HG02759 (cell line): ENCODE measurements at regions not wholly inside any gene's neighbourhood (a gene's known extent, or its start where the extent isn't known, plus 50 kb on each side); places are given as distances from the start of the nearest gene placed in this dataset.
"Not testable (repeated sequence)": the region's sequence is repeated elsewhere in the genome, so short reads cannot be mapped to it uniquely, and the experiment has no call there.

ENCODE experiments used
- ATAC-seq: cut with Tn5 transposase; IDR thresholded peaks from one replicate; pipeline ENCODE4 v1.9.1; 2021; ENCODE audit warnings: mild to moderate bottlenecking, moderate library complexity; ENCODE audit not compliant: unreplicated experiment

- ATAC-seq, result no peak
These were observed 415.1 kb upstream of the MAP2 start for GRCh38 chr2:209008636-209009287.

GRCh38 chr2:209018633-209019032, 405.2 kb upstream of the MAP2 start:
- not testable (repeated sequence) for ATAC-seq

DNA sequence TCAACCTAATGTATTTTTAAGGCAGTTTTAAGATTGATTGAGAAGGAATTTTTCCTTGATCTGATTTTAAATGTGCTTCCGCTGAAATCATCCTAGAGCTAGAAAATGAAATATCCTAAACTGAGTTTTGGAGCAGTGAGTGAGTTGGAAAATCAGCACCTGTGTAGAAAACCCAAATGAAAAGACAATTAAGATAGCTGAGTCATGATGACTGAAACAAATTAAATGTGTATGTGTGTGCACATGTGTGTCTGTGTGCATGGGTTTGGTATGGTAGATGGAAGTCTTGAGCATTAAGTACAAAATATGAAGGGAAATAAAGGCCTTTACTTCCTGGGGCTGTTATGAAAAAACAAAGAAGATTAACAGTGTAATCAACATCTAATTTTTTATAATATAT, 394.6 kb upstream of the MAP2 start:
- no peak for ATAC-seq

DNA sequence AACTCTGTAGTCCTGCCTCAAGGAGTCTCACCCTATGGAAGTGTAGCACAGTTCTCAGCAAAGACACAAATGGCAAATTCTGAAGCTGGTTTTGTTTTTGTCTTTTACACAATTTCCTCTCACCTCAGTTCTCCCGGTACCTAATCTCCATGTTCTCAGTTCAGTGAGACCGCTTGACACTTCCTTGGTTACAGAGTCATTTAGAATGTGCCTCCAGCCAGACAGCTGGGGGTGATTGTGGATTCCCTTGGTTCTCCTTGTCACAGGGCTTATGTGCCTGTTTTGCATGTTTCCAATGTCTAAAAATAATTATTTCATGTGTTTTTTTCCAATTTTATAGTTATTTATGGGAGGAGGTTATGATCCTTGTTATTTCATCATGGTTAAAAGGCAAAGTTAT, 379.5 kb upstream of the MAP2 start:
- no peak for ATAC-seq

DNA sequence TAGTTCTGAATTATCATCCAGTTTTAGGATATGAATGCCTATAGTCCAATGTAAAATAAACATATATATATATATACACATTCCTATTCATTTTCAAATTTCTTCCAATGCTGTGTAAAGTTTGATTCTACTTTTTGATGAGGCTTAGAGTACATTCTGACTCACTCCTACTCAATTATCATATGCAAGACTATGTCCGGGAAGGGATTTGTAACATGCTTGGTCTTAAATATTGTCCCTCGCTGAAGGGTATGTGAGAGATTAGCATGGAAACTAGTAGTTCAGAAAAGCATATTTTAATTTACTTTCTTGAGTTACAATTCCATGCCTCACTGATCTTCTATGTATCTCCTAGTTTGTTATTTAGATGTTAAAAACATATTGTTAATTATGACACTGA, 377.7 kb upstream of the MAP2 start:
- ATAC-seq, result no peak

GRCh38 chr2:209049608-209050007, 374.2 kb upstream of the MAP2 start:
- ATAC-seq, result no peak

DNA sequence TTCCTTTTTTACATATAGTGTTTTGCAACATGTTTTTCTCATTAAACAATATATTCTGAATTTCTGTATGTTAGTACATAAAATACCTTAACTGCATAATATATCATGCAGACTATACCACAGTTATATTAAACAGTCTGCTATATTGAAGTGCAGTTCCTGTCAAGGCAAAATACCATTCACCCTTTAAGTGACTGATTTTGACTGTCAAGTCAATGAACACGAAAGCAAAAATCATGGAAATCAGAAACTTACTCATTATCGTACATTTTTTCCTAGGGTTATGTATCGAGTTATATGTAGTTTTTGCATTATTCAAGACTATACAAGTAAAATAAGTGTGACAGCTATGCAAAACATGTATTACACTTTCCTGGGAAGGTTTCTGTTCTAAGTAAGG, 361.6 kb upstream of the MAP2 start:
- ATAC-seq, result no peak

DNA sequence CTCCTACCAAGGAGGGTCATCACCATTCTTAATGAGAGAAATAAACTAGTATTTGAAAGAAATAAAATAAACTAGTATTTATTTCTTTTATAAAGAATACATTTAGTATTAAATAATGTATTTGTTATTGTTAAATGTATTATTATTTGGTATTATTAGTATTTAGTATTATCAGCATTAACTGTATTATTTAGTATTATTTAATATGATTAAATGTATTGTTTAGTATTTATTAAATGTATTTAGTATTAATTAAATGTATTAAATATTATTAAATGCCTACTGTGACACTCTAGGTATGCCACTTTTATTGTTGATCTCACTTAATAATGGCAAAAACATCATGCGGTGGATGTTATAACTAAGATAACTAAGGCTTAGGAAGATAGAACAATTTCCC, 353.6 kb upstream of the MAP2 start:
- ATAC-seq, result no peak

- ATAC-seq, result no peak
These were observed 350.7 kb upstream of the MAP2 start for GRCh38 chr2:209073151-209073550.

- no peak for ATAC-seq
These were observed 349.1 kb upstream of the MAP2 start for GRCh38 chr2:209074711-209075110.

DNA sequence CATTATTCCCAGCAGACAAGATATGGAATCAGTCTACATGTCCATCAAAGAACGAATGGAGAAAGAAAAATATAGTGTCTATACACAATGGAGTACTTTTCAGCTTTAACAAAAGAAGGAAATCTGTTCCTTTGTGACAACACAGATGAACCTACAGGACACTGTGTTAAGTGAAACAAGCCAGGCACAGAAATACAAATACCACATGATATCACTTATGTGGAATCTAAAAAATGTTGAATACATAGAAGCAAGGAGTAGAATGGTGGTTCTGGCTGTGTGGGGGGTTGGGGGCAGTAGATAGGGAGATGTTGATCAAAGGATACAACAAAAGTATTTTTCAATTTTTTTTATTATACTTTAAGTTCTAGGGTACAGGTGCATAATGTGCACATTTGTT, 347.7 kb upstream of the MAP2 start:
- ATAC-seq, result no peak

DNA sequence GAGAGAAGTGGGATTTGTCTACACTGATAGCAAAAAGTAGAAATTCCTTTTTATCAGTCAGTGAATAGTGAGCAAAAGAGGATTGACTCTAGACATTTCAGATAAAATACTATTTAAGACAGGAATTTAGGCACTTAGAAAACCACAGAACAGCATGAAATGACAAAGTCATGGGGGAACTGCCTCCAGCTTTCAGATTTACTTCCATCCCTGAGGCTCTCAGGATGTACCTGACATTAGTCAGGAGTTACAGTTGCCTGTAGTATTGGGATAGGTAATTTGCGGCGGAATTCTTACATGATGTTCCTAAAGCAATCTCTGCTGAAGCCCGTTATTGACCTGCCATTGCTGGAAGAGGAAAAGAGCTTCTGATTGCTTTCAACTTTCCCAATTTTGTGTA, 337.1 kb upstream of the MAP2 start:
- ATAC-seq, result no peak

DNA sequence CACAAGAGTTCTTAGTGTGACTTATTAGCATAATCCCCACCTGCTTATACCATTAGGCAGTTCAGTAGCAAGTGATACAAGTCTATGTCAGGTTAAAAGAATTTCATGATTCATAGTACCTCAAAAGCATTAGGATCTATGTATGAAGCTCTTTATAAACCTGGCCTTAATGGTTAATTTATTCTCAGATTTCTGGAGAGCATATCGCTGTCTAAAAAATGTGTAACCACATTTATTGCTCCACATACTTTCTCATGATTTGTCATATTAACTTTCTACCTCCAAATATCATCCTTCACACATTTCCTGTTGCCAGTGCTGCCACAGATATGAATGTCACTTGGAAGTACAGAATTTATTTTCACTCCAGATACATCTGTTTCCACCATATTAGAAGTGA, 332.8 kb upstream of the MAP2 start:
- ATAC-seq, result no peak

DNA sequence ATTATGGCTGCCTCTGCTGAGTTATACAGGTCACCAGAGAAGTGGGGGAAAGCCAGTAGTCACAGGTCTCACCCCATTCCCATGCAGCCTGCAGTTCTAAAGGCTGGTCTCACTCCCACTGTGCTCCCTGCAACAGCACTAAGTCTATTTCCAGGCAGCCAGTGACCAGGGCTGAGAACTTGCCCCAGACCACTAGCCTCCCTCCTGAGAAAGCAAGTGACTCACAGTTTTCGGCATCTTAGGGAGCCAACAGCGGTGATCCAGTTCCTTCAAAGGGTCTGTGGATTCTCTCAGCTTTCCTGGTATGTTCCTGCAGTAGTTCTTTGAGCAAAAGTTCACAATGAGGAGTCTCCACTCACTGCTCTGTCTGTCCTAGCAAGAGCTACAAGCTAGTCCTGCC, 329.6 kb upstream of the MAP2 start:
- ATAC-seq, result no peak

DNA sequence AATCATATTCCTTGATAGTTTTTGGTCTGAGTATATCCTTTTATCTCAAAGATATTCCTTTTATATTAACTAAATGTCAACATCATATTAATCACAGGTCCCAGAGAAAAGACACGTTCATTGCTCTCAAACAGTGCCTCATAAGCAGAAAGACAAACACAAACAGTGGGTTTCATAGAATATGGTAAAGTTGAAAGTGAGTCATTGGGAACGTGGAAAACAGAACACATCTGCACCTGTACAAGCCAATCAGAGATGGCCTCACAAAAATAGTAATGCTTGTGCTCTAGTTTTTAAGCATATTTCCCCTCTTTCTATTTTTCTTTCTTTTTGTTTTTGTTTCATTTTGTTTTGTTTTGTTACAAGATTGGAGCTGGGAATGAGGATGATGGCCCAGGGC, 328.4 kb upstream of the MAP2 start:
- ATAC-seq, result no peak

DNA sequence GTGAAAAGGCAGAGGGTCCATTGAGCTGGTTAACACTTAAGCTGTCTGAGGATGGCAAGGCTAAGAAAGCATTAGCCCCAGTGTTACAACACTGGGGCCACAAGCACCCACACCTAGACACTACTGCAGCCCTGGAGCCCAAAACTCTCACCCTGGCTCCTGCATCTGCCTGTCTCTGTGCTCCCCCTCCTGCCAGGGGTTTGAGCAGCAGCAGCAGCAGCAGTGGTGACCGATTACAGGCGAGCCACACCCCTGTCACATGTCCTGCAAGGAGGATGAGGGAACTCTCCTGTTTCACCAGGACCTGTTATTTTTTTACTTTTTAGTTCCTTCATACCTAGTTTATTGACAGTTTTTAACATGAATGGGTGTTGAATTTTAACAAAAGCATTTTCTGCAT, 326.7 kb upstream of the MAP2 start:
- ATAC-seq, result no peak

DNA sequence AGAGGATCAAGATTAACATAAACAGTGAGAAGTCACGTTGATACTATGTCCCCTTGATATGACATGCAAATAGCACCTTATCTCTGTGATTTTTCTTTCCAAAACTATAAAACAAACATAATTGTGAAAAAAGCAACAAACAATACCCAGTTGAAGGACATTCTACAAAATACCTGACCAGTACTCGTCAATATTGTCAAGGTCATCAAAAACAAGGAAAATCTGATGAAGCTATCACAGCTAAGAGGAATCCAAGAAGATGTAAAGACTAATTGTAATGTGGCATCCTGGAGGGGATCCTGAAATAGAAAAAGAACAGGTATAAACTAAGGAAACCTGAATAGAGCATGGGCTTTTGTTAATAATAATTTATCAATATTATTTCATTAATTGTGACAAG, 321.5 kb upstream of the MAP2 start:
- ATAC-seq, result no peak

- no peak for ATAC-seq
These were observed 310.8 kb upstream of the MAP2 start for GRCh38 chr2:209113026-209113425.

GRCh38 chr2:209114588-209115240, 309.1 kb upstream of the MAP2 start:
- ATAC-seq, result no peak

DNA sequence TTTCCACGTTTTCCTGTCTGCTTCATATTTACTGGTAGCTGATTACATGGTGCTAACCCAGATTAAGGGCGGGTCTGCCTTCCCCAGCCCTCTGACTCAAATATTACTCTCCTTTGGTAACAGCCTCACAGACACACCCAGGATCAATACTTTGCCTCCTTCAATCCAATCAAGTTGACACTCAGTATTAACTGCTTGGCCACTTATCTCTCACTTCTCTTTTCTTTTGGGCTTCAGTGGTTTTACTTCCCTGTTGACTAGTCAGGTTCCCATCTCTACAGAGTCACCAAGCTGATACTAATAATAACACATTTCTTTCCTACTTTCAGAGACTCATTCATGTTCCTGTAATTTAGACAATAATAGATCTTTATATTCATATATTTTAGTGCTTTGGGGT, 302.2 kb upstream of the MAP2 start:
- peak; percentile 92 for ATAC-seq

- ATAC-seq, result no peak
These were observed 298.6 kb upstream of the MAP2 start for GRCh38 chr2:209125291-209125690.

DNA sequence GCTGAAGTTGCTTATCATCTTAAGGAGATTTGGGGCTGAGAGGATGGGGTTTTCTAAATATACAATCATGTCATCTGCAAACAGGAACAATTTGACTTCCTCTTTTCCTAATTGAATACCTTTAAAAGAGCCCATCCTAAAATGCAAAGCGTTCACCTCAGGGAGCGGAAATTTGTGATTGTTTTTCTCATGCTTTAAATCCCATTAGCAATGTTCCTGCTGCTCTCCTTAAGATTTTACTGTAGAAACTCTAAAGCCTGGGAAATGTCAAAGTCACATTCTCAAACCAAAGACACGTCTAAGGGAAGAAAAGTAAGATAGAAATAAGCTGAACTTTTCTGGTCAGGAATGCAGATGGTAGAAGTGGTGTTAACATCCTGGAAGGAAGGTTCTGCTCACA, 285.8 kb upstream of the MAP2 start:
- no peak for ATAC-seq

DNA sequence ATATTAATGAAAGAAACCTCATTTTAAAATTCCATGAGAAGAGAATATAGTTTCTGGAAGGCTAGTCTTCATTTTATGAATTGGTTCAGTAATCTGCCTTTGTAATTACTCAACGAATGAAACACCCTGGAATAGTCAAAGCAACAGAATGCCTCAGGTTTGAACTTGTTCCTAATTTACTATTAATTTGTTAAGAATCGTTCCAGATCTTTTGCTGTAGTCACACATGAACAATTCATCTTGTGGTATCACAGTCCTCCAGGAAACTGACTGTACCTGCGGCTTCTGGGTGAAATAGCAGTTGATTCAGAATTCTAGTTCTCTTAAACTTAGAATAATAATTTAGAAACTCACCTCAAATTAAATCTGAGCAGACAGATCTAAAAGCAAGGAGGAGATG, 282.7 kb upstream of the MAP2 start:
- no peak for ATAC-seq
